Lung (tissue), 11 donors: ENCODE measurements at regions not wholly inside any gene's neighbourhood (a gene's known extent, or its start where the extent isn't known, plus 50 kb on each side); places are given as distances from the start of the nearest gene placed in this dataset.

Experiments used
- ATAC-seq: fragments of 200-7000 bp; cut with Tn5 transposase; one replicate; pipeline ENCODE4 v1.9.1; 2020; ENCODE audit warnings: moderate number of reproducible peaks; ENCODE audit not compliant: insufficient read depth, low FRiP score
- DNase-seq, 3 donors: peaks; one replicate each; pipeline ENCODE4 v3.0.0-alpha.2; 2013 to 2017
- H3K27ac ChIP-seq, 2 donors: one replicate each; pipeline ENCODE4 v1.5.1; 2013; ENCODE audit warnings: mild to moderate bottlenecking in 2 of 2, moderate library complexity in 2 of 2, control low read depth in 1 of 2, inconsistent platforms in 1 of 2, low read depth in 1 of 2, low read length in 1 of 2
- H3K27me3 ChIP-seq, 3 donors: one replicate each; pipeline ENCODE4 v1.5.1; 2013; ENCODE audit warnings: low read length in 2 of 3; ENCODE audit not compliant: control insufficient read depth in 3 of 3, insufficient read depth in 3 of 3
- H3K36me3 ChIP-seq, 4 donors: one replicate each; pipeline ENCODE4 v1.5.1; 2013; ENCODE audit warnings: low read length in 4 of 4, mild to moderate bottlenecking in 1 of 4, moderate library complexity in 1 of 4; ENCODE audit not compliant: control insufficient read depth in 4 of 4, insufficient read depth in 4 of 4
- H3K4me1 ChIP-seq, 5 donors: one replicate each; pipeline ENCODE4 v1.5.1; 2013; ENCODE audit warnings: low read length in 5 of 5, mild to moderate bottlenecking in 2 of 5, moderate library complexity in 1 of 5; ENCODE audit not compliant: control insufficient read depth in 5 of 5, insufficient read depth in 5 of 5
- H3K4me3 ChIP-seq: one replicate; pipeline ENCODE4 v1.5.1; 2013; ENCODE audit warnings: mild to moderate bottlenecking, control low read depth, moderate library complexity
- H3K9ac ChIP-seq, 2 donors: one replicate each; pipeline ENCODE4 v1.5.1; 2013; ENCODE audit warnings: low read length in 2 of 2, control low read depth in 1 of 2; ENCODE audit not compliant: insufficient read depth in 1 of 2
- H3K9me3 ChIP-seq, 4 donors: one replicate each; pipeline ENCODE4 v1.5.1; 2013; ENCODE audit warnings: low read length in 3 of 4, mild to moderate bottlenecking in 1 of 4, moderate library complexity in 1 of 4; ENCODE audit not compliant: control insufficient read depth in 4 of 4, insufficient read depth in 3 of 4
- WGBS, 2 donors: extraction: QIAGEN DNeasy Blood & Tissue Kit; methylation state at CpG; one replicate each; pipeline ENCODE4 v1.1.7; 2013; 5-methylcytosine and 5-hydroxymethylcytosine counted together
- TF ChIP-seq, protein P1 (sequence below): IDR thresholded peaks from 2 replicates; pipeline ENCODE4 v1.5.1; 2012; ENCODE audit warnings: mild to moderate bottlenecking; ENCODE audit errors: control extremely low read depth, extremely low read depth
- donor health status: control.
- donor health status: control.
- donor health status: Bipolar disorder and iron deficiency.
- donor health status: healthy.
- donor health status: DM: yes; HTN: yes; CAD: no.

DNA sequence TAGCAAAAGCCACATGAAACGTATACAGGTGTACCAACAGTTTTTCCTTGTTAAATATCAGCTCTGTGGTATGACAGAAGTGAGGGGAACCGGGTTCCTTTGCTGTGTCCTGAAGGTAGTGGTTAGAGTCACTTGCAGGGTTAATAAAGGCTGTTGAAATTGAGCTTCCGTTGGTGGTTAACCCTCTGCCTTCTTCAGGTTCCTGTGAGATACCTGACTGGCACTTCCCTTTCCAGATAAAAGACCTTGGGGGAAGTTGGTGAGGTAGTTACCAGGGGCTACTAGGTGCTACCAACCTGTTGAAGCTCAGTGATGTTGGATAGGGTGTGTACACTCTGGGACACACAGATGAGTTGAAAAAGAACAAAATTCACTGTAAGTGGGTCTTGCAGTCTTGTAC is 384.1 kb downstream of the GATA3 start:
- no peak overlapping the region for H3K9ac ChIP-seq
- H3K4me3 ChIP-seq = no peak overlapping the region
- no peaks in the 10 kb centered on the region for H3K36me3 ChIP-seq
- ATAC-seq (no peak), DNase-seq (no peak)
- TF ChIP-seq, protein P1, sequence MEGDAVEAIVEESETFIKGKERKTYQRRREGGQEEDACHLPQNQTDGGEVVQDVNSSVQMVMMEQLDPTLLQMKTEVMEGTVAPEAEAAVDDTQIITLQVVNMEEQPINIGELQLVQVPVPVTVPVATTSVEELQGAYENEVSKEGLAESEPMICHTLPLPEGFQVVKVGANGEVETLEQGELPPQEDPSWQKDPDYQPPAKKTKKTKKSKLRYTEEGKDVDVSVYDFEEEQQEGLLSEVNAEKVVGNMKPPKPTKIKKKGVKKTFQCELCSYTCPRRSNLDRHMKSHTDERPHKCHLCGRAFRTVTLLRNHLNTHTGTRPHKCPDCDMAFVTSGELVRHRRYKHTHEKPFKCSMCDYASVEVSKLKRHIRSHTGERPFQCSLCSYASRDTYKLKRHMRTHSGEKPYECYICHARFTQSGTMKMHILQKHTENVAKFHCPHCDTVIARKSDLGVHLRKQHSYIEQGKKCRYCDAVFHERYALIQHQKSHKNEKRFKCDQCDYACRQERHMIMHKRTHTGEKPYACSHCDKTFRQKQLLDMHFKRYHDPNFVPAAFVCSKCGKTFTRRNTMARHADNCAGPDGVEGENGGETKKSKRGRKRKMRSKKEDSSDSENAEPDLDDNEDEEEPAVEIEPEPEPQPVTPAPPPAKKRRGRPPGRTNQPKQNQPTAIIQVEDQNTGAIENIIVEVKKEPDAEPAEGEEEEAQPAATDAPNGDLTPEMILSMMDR = no peak
- no peak overlapping the region for H3K27ac ChIP-seq
- H3K9me3 ChIP-seq = no peaks in the 10 kb centered on the region
- no peaks in the 10 kb centered on the region for H3K4me1 ChIP-seq
- 18 to 48% methylated on average over 3 of the region's 3 CpGs for WGBS, 2 donors
- peaks cover 0 to 34% (median 5%) of the 10 kb centered on the region in 3 donors for H3K27me3 ChIP-seq

GRCh38 chr10:8439040-8439439 is 384.6 kb downstream of the GATA3 start:
- 74 to 80% methylated on average over 1 of the region's 1 CpG for WGBS, 2 donors
- no peaks in the 10 kb centered on the region for H3K4me1 ChIP-seq
- H3K27ac ChIP-seq = no peak overlapping the region
- H3K36me3 ChIP-seq = no peaks in the 10 kb centered on the region
- H3K9ac ChIP-seq = no peak overlapping the region
- no peak overlapping the region for H3K4me3 ChIP-seq
- peaks cover 0 to 35% (median 8%) of the 10 kb centered on the region in 3 donors for H3K27me3 ChIP-seq
- ATAC-seq (no peak), DNase-seq (no peak)
- TF ChIP-seq, protein P1 = no peak
- no peaks in the 10 kb centered on the region for H3K9me3 ChIP-seq

DNA sequence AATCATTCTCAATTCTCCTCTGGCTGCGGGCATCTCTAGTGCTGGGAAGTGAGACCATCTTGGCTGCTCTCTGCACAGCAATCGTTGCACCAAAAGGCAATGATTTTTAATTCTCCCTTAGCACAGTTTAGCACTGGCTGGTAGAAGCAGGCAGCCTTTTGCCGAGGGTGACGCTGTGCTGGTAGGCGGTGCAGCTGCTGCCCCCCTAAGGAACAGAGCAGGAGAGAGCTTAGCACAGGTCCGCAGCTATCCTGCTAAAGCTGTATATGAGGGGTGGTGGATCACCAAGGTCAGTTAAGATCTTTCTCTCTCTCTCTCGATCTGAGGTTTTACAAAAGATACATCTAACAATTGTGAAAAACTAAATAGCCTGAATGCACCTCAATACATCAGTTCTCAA is 390.1 kb downstream of the GATA3 start:
- DNase-seq = no peak
- H3K27ac ChIP-seq = no peak overlapping the region
- H3K9ac ChIP-seq = no peak overlapping the region
- TF ChIP-seq, protein P1 = no peak
- H3K9me3 ChIP-seq = no peaks in the 10 kb centered on the region
- H3K4me3 ChIP-seq = no peak overlapping the region
- no peaks in the 10 kb centered on the region for H3K4me1 ChIP-seq
- no peaks in the 10 kb centered on the region for H3K36me3 ChIP-seq
- ATAC-seq = no peak
- WGBS, 2 donors = 18 to 21% methylated on average over 7 of the region's 7 CpGs
- peaks cover 0 to 46% (median 12%) of the 10 kb centered on the region in 3 donors for H3K27me3 ChIP-seq

DNA sequence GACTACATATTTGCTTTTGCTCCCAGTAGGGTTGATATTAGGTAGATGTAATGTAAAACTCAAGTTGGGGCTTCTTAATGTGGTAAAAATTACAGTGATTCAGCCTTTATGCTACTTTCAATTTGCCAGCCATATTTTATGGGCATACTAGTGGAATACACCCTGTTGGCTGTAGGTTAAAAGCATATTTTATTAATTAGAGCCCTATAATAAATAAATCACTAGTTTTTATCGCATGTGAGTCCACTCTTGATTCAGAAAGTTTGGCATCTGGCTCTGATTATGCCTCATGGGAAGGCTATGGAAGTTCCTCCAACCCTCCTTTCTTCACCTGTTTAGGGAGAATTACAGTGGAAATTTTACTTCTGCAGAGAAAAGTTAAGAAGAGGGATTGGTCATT is 390.9 kb downstream of the GATA3 start:
- DNase-seq (no peak), ATAC-seq (no peak)
- Histone ChIP-seq H3K9ac (no peak overlapping the region), H3K27ac (no peak overlapping the region), H3K36me3 (no peaks in the 10 kb centered on the region), H3K27me3 (peaks cover 0 to 41% (median 12%) of the 10 kb centered on the region in 3 donors), H3K4me1 (no peaks in the 10 kb centered on the region), H3K9me3 (no peaks in the 10 kb centered on the region), H3K4me3 (no peak overlapping the region)
- WGBS, 2 donors = 91 to 98% methylated on average over 1 of the region's 1 CpG
- TF ChIP-seq, protein P1 = no peak
